HG02884 (cell line): ENCODE measurements at regions not wholly inside any gene's neighbourhood (a gene's known extent, or its start where the extent isn't known, plus 50 kb on each side); places are given as distances from the start of the nearest gene placed in this dataset.
"Not testable (repeated sequence)": the region's sequence is repeated elsewhere in the genome, so short reads cannot be mapped to it uniquely, and the experiment has no call there.

Source experiments
- ATAC-seq: cut with Tn5 transposase; IDR thresholded peaks from one replicate; pipeline ENCODE4 v1.9.1; 2021; ENCODE audit warnings: mild to moderate bottlenecking, moderate library complexity; ENCODE audit not compliant: unreplicated experiment

DNA sequence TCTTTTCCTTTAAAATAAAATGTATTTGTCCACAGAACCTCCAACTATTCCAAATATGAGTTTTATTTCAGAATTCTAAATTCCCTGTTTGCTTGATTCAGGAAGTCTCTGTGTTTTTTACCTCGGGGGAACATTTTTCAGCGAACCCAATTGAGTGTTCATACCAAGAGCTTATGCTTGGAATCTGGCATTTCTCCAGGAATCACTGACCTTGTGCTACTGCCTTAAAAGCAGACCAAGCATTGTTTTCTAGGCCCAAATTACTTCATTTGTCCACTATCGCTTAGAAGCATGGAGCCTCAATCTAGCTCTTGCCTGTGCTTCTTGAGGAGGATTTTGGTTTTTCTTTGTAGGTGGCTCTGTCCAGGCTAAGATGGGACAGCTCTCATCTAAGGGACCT is 59.4 kb downstream of the EBLN1 start:
- ATAC-seq, result no peak

DNA sequence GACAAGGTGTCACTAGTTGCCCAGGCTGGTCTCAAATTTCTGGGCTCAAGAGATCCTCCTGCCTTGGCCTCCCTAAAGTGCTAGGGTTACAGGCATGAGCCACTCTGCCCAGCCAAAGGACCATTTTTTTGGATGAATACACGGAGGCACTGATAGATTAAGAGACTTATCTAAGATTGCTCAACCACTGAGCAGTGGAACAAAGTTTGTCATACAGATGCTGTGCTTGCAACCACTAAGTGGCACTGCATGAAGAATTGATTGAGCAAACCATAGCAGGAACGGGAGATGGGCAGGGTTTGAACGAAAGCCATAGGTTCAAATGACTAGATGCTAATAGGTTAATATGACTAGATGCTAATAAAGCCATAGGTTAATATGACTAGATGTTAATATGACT is 61.1 kb downstream of the EBLN1 start:
- ATAC-seq, result no peak

DNA sequence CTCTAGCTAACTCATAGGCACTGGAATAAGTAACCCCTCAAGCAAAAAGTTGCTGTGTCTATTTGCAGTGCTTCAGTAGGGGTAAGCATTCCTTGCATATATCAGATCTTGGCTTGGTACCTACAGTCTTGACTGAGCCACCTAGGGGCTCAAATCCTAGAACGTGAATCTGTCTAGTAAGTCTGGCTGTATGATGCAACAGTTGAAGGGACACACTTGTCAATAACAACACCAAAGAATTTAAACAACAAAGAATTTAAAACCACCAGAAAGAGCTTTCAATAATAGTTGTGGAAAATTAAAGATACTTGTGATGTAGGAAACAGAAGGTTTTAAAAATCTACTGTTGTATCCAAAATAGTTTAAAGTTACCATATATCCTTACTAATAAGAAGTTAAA is 65.4 kb downstream of the EBLN1 start:
- ATAC-seq, result no peak

DNA sequence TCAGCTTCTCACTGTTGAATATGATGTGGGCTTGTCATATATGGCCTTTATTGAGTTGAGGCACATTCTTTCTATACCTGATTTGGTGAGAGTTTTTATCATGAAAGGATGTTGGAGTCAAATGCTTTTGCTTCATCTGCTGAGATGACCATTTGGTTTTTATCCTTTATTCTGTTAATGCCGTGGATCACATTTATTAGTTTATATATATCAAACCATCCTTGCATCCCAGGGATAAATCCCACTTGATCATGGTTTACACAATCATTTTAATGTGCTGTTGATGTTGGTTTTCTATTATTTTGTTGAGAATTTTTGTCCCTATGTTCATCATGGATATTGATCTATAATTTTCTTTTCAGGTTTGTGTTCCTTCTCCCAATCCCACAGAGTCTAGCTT is 67.0 kb downstream of the EBLN1 start:
- no peak for ATAC-seq

DNA sequence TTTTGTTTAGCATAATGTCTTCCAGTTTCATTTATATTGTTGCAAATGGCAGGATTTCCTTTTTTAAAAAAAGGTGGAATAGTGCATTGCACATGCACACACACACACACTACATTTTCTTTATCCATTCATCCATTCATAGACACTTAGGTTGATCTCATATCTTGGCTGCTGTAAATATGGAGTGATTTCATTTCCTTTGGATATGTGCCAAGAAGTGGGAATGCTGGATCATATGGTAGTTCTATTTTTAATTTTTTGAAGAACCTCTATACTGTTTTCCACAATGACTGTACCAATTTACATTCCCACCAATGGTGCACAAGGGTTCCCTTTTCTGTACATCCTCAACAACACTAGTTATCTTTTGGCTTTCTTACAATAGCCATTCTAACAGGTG is 68.9 kb downstream of the EBLN1 start:
- ATAC-seq, result no peak

DNA sequence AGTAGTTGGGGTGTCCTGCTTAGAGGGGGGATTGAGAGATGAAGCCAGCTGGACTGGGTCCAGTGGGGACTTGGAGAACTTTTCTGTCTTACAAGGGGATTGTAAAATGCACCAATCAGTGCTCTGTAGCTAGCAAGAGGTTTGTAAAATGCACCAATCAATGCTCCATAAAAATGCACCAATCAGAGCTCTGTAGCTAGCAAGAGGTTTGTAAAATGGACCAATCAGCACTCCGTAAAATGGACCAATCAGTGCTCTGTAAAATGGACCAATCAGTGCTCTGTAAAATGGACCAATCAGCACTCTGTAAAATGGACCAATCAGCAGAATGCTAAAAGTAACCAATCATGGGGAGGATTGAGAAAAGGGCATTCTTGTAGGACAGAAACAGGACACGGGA is 71.9 kb downstream of the EBLN1 start:
- not testable (repeated sequence) for ATAC-seq

DNA sequence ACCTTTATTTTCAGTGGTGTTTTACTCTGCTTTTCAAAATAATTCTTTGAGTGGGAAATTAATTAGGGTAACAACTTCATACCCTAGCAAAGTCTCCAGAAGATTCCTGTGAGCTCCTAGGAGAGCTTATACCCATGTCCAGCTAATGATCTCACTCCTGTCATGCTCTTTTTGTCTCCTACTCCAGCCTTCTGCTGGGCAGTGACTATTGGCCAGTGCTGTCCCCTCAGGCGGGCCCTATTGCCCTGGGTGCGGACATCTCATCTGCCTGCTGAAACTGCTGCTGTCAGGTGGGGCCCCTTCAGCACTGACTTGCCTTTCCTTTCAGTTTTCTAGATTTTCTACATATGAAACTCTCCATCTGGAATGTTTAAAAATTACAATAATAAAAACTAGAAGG is 80.3 kb downstream of the EBLN1 start:
- no peak for ATAC-seq

DNA sequence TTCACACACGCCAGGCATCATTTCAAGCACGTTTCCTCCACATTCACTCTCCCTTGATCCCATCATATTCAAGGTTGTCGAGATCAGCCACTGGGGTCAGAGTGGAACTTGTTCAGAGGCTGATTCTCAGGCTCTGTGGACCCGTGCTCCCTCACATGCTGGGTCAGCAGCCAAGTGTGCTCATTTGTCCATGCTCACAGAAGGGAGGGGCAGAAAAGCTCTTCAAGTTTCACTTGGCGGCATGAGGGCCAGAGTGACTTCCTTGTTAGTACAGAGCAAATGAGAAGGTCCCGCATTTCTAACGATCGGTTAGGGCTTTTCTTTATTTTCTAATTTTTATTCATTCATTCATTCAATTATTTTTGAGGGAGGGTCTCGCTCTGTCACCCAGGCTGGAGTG is 82.2 kb downstream of the EBLN1 start:
- ATAC-seq, result no peak

DNA sequence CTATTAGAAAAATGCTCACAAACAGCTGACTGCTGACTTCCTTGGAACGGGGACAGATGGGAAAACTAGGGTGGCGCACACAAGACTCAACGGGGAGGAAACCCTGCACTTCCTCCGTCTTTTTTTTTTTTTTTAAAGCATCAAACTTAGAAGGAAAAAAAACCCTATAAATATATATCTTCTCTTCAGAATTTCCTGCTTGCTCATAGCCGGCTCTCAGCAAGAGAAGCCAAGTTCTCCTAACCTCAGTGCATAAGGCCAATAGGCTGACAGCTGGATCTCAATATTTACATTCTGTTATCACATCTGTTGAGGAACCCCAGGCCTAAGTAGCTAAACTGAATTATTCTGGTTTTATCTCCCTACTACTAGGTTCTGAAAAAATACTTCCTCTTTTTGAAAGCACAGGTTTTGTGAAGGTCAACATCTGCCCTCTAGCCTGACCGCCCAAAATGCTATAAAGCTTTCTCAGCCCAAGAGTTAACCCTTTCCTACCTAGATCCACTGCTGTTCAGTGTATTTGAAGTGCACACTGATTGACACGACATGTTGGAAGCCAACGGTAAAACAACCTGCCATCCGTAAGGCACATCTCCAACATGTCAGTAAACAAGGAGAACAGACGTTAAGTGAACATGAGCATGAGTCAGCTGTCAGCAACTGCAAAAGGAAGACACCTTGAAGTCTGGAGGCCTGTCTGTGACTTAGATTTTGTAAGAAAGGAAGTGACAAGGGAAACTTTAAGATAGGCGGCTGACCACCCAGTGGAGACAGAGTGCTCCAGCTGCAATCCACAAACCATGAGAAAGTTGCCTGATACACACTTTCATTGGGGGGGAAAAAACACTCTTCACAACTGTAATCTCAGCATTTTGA is 83.8 kb downstream of the EBLN1 start:
- peak; percentile 61 for ATAC-seq

DNA sequence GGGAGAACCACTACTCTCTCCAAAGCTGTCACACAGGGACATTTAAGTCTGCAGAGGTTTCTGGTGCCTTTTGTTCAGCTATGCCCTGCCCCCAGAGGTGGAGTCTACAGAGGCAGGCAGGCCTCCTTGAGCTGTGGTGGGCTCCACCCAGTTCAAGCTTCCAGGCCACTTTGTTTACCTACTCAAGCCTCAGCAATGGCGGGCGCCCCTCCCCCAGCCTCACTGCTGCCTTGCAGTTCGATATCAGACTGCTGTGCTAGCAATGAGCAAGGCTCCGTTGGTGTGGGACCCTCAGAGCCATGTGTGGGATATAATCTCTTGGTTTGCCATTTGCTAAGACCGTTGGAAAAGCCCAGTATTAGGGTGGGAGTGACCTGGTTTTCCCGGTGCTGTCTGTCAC is 87.0 kb downstream of the EBLN1 start:
- not testable (repeated sequence) for ATAC-seq

DNA sequence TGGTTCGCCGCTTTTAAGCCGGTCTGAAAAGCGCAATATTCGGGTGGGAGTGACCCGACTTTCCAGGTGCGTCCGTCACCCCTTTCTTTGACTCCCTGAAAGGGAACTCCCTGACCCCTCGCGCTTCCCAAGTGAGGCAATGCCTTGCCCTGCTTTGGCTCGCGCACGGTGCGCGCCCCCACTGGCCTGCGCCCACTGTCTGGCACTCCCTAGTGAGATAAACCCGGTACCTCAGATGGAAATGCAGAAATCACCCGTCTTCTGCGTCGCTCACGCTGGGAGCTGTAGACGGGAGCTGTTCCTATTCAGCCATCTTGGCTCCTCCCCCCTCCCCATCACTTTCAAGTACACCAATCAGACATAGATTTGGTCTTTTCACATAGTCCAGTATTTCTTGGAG is 88.2 kb downstream of the EBLN1 start:
- ATAC-seq, result not testable (repeated sequence)

DNA sequence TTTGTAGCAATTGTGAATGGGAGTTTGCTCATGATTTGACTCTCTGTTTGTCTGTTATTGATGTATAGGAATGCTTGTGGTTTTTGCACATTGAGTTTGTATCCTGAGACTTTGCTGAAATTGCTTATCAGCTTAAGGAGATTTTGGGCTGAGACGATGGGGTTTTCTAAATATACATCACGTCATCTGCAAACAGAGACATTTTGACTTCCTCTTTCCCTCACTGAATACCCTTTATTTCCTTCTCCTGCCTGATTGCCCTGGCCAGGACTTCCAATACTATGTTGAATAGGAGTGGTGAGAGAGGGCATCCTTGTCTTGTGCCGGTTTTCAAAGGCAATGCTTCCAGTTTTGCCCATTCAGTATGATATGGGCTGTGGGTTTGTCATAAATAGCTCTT is 96.6 kb downstream of the EBLN1 start:
- ATAC-seq, result not testable (repeated sequence)

DNA sequence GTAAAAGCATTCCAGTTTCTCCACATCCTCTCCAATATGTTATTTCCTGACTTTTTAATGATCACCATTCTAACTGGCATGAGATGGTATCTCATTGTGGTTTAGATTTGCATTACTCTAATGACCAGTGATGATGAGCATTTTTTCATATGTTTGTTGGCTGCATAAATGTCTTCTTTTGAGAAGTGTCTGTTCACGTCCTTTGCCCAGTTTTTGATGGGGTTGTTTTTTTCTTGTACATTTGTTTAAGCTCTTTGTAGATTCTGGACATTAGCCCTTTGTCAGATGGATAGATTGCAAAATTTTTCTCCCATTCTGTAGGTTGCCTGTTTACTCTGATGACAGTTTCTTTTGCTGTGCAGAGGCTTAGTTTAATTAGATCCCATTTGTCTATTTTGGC is 97.7 kb downstream of the EBLN1 start:
- ATAC-seq, result not testable (repeated sequence)

DNA sequence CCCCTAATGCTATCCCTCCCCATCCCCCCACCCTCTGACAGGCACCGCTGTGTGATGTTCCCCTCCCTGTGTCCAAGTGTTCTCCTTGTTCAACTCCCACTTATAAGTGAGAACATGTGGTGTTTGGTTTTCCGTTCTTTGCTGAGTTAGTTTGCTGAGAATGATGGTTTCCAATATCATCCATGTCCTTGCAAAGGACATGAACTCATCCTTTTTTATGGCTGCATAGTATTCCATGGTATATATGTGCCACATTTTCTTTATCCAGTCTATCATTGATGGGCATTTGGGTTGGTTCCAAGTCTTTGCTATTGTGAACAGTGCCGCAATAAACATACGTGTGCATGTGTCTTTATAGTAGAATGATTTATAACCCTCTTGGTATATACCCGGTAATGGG is 98.2 kb downstream of the EBLN1 start:
- not testable (repeated sequence) for ATAC-seq

DNA sequence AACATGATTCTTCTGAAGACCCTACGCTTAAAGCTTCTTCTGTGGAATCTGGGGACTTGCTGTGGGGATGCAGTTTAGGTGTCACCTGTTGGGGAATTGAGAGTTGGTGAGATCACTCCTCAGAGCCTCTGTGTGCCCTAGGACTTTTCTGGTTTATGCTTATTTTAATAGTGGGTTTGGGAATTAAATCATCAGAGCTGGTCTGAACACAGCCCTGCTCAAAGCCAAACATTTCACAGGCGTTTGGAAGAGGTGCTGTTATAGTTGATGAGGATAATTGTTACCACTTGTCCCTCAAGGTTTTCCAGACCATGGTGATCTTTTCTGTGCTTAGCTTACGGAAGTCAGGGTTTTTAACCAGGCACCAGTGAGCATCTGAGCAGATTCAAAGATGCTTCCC is 106.1 kb downstream of the EBLN1 start:
- ATAC-seq, result no peak

DNA sequence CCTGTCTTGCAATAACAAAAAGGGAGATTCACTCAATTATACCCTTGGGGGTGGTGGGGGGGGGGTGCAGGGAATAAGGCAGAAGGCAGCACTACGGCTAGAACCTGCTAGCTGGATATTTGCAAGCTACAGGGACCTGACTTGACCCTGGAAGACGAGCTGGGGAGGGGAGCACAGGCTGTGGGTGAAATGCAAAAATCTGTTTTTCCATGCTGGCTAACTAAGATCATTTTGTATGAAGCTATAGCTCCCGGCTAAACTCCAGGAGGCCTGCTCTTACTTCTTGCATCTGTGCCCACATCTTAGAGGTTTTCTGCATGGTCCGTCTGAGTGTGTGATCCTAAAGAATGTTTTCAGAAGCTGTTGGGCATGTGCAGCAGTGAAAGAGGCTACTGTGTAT is 106.6 kb downstream of the EBLN1 start:
- ATAC-seq, result no peak

DNA sequence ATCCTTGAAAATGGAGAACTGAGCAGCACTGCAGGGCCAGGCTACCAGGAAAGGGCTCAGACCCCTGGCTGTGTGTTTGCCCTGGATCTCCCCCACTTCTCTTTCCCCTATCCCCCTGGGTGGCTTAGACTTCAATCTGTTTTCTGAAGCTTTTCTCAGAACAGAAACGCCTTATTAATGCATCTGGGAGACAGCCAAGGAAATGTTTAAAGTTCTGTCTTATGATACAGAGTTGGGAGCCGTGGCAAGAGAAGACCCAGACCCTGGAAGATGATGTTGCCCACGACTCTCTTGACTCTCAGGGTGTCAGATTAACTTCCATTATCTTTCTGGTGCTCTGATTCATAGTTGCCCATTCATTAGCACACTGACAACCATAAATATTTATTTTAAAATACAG is 107.1 kb downstream of the EBLN1 start:
- no peak for ATAC-seq

DNA sequence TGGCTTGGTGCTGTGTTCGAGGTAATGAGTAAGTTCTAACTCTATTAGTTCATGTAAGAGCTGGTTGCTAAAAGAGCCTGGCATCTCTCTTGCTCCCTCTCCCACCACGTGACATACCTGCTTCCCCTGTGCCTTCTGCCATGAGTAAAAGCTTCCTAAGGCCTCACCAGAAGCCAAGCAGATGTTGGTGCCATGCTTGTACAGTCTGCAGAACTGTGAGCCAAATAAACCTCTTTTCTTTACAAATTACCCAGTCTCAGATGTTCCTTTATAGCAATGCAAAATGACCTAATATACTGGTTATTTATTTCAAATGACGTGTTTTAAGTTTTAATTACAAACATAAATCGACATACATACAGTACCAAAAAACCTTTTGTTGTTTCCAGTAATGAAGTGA is 101.7 kb upstream of the DNAJC1 start:
- ATAC-seq, result no peak

DNA sequence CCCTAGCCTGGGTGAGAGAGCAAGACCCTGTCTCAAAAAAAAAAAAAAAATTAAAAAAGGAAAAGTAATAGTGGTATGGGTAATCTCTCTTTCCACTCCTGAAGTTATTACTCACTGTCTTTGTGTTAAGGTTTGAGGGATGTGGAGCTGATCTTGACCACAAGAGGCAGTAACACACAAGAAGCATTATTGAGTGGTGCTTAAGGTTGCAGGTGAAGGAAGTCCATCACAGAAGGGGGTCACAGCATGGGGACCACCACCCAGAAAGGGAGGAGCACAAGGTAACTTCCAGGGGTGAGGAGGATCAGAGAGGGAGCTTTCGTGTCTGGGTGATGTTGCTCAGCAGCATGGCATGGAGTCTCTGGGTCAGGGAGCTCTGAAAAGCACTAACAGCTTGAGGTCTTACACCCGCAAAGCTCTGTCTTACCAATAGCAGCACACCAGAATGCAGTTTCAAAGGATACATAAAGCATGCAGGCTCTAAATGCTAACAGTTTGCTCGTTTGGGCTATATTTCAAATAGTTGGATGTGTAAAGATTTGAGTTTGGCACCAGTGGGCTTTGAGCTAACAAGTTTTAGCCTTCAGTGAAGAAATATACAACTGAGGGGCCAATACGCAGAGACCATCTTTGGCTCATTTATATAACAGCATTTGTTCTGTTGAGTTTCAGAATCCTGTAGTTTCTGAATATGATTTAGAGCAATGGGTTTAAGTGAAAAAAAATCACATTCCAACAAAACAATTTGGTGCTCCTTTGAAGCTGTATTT is 100.4 kb upstream of the DNAJC1 start:
- ATAC-seq, result no peak

DNA sequence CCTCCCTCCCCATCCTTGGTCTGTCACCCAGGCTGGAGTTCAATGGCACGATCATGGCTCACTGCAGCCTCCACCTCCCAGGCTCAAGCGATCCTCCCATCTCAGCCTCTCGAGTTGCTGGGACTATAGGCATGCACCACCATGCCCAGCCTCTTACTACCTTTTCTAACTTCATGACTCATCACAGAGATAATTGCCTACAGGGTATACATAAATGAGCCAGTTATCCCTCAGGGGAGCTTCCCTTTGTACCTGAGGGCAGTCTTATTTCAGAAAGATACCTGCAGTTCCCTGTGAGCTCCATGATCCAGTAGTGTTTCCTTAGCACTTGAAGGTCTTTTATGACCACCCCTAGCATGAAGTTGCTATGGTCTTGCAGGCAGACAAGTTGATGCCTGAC is 94.2 kb upstream of the DNAJC1 start:
- ATAC-seq, result no peak

DNA sequence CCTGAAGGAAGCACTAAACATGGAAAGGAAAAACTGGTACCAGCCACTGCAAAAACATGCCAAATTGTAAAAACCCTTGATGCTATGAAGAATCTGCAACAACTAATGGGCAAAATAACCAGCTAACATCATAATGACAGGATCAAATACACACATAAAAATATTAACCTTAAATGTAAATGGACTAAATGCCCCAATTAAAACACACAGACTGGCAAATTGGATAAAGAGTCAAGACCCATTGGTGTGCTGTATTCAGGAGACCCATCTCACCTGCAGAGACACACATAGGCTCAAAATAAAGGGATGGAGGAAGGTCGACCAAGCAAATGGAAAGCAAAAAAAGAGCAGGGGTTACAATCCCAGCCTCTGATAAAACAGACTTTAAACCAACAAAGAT is 87.7 kb upstream of the DNAJC1 start:
- not testable (repeated sequence) for ATAC-seq

DNA sequence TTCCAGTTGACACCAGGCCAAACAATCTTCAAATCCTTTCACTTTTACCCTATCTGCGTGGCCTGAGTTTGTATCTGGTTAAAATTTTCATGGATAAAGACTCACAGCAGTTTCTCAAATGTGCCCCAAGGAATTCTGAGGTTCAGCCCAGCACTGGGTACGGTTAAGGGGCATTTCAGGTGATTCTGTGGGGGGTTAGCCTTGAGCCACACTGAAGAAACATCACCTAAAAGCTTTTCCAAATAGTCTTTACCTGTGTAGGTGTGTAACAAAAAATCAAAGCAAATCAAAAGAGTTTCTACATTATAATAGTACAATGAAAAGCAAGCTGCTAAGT is 83.8 kb upstream of the DNAJC1 start:
- no peak for ATAC-seq
